GM23338 (cell line): ENCODE measurements at regions not wholly inside any gene's neighbourhood (a gene's known extent, or its start where the extent isn't known, plus 50 kb on each side); places are given as distances from the start of the nearest gene placed in this dataset.

Experiments
- ATAC-seq: fragments of 200-7000 bp; cut with Tn5 transposase; 3 replicates; pipeline ENCODE4 v1.9.1; 2020
- DNase-seq: peaks from one replicate; pipeline ENCODE4 v3.0.0-alpha.2; 2015; ENCODE audit warnings: low spot score
- H2AFZ ChIP-seq: fragments of 200-600 bp; sonication (generic); 2 replicates; pipeline ENCODE4 v1.8.0; 2016; ENCODE audit warnings: antibody characterized with exemption, mild to moderate bottlenecking, moderate library complexity
- H3F3A ChIP-seq: fragments of 200-600 bp; sonication (generic); replicated peaks from 2 replicates; pipeline ENCODE4 v1.8.0; 2017; ENCODE audit warnings: antibody characterized with exemption, mixed run types, low read depth
- H3K27ac ChIP-seq: fragments of 200-600 bp; sonication (generic); 2 replicates; pipeline ENCODE4 v1.6.1; 2016; ENCODE audit warnings: low read depth
- H3K27me3 ChIP-seq: fragments of 200-600 bp; sonication (generic); 2 replicates; pipeline ENCODE4 v1.8.0; 2016; ENCODE audit warnings: mild to moderate bottlenecking, mixed run types, moderate library complexity; ENCODE audit not compliant: insufficient read depth
- H3K36me3 ChIP-seq: fragments of 200-600 bp; sonication (generic); 2 replicates; pipeline ENCODE4 v1.8.0; 2016; ENCODE audit warnings: mild to moderate bottlenecking; ENCODE audit not compliant: insufficient read depth
- H3K4me1 ChIP-seq: fragments of 200-600 bp; sonication (generic); 2 replicates; pipeline ENCODE4 v1.8.0; 2016; ENCODE audit warnings: mild to moderate bottlenecking, moderate library complexity; ENCODE audit not compliant: insufficient read depth
- H3K4me2 ChIP-seq: fragments of 200-600 bp; sonication (generic); 2 replicates; pipeline ENCODE4 v1.7.1; 2017; ENCODE audit warnings: mixed run types
- H3K4me3 ChIP-seq: fragments of 200-600 bp; sonication (generic); 2 replicates; pipeline ENCODE4 v1.6.1; 2016; ENCODE audit warnings: mixed run types
- H3K79me2 ChIP-seq: fragments of 200-600 bp; sonication (generic); replicated peaks from 2 replicates; pipeline ENCODE4 v1.8.0; 2017; ENCODE audit warnings: mild to moderate bottlenecking; ENCODE audit not compliant: insufficient read depth
- H3K9me2 ChIP-seq: fragments of 200-600 bp; sonication (generic); 2 replicates; pipeline ENCODE4 v1.8.0; 2017; ENCODE audit not compliant: insufficient read depth
- H4K20me1 ChIP-seq: fragments of 200-600 bp; sonication (generic); replicated peaks from 2 replicates; pipeline ENCODE4 v1.8.0; 2017; ENCODE audit warnings: mild to moderate bottlenecking; ENCODE audit not compliant: insufficient read depth
- H3K27ac Mint-ChIP-seq: 2 replicates; pipeline ENCODE4 v1.8.0; 2020; ENCODE audit warnings: inconsistent platforms, mild to moderate bottlenecking, moderate library complexity, mixed read lengths
- H3K27me3 Mint-ChIP-seq: 3 replicates; pipeline ENCODE4 v1.8.0; 2022; ENCODE audit warnings: low read depth, mild to moderate bottlenecking, moderate library complexity, mixed read lengths, inconsistent platforms; ENCODE audit not compliant: insufficient read depth, poor library complexity
- H3K36me3 Mint-ChIP-seq: 3 replicates; pipeline ENCODE4 v1.8.0; 2021; ENCODE audit warnings: low read depth, mild to moderate bottlenecking, inconsistent platforms, moderate library complexity, mixed read lengths
- H3K4me1 Mint-ChIP-seq: 3 replicates; pipeline ENCODE4 v1.8.0; 2020; ENCODE audit warnings: mild to moderate bottlenecking, inconsistent platforms, mixed read lengths
- H3K4me3 Mint-ChIP-seq: 3 replicates; pipeline ENCODE4 v1.8.0; 2021; ENCODE audit warnings: moderate library complexity, mild to moderate bottlenecking, inconsistent platforms, mixed read lengths
- H3K9me3 Mint-ChIP-seq: 3 replicates; pipeline ENCODE4 v1.8.0; 2020; ENCODE audit warnings: moderate library complexity, mild to moderate bottlenecking, inconsistent platforms, mixed read lengths
- CREB1 ChIP-seq: fragments of 250-450 bp; sonication (Bioruptor Pico); IDR thresholded peaks from 2 replicates; pipeline ENCODE4 v1.5.0; 2020; ENCODE audit warnings: low read depth, mild to moderate bottlenecking, moderate library complexity
- EZH2 ChIP-seq: fragments of 200-600 bp; sonication (generic); IDR thresholded peaks from one replicate; pipeline ENCODE4 v1.8.0; 2017; ENCODE audit warnings: antibody characterized with exemption, mild to moderate bottlenecking, low read depth; ENCODE audit not compliant: unreplicated experiment
- EZH2phosphoT487 ChIP-seq: fragments of 200-600 bp; sonication (generic); IDR thresholded peaks from one replicate; pipeline ENCODE4 v1.8.1; 2018; ENCODE audit warnings: antibody characterized with exemption; ENCODE audit not compliant: unreplicated experiment
- NANOG ChIP-seq: IDR thresholded peaks from 2 replicates; pipeline ENCODE4 v1.6.1; 2016; ENCODE audit warnings: antibody characterized with exemption, borderline replicate concordance
- POLR2AphosphoS5 ChIP-seq: IDR thresholded peaks from 2 replicates; pipeline ENCODE4 v1.6.1; 2016; ENCODE audit warnings: antibody characterized with exemption, low read depth
- STAT1 ChIP-seq: IDR thresholded peaks from one replicate; pipeline ENCODE4 v1.6.1; 2016; ENCODE audit warnings: antibody characterized with exemption; ENCODE audit not compliant: unreplicated experiment
- ZNF114 ChIP-seq: fragments of 250-450 bp; sonication (Bioruptor Pico); IDR thresholded peaks from 2 replicates; pipeline ENCODE4 v1.5.0; 2020; ENCODE audit warnings: mild to moderate bottlenecking, moderate library complexity
- ZNF331 ChIP-seq: fragments of 250-450 bp; sonication (Bioruptor Pico); IDR thresholded peaks from 2 replicates; pipeline ENCODE4 v1.5.0; 2020; ENCODE audit warnings: low read depth, mild to moderate bottlenecking, moderate library complexity
- TF ChIP-seq, protein P1 (sequence below), 2 experiments: fragments of 200-600 bp in 1 of 2; sonication (generic) in 1 of 2; conservative IDR thresholded peaks; 2 replicates each; pipeline versions ENCODE4 v1.5.1 to v1.6.1; 2016 to 2017; ENCODE audit warnings: antibody characterized with exemption in 2 of 2, low read depth in 2 of 2, mild to moderate bottlenecking in 2 of 2, moderate library complexity in 1 of 2
- TF ChIP-seq, protein P2 (sequence below): fragments of 250-450 bp; sonication (Bioruptor Pico); IDR thresholded peaks from 2 replicates; pipeline ENCODE4 v1.5.0; 2020; ENCODE audit warnings: mild to moderate bottlenecking, moderate library complexity
- TF ChIP-seq, protein P3 (sequence below): IDR thresholded peaks from 2 replicates; pipeline ENCODE4 v1.6.1; 2016; ENCODE audit warnings: antibody characterized with exemption

DNA sequence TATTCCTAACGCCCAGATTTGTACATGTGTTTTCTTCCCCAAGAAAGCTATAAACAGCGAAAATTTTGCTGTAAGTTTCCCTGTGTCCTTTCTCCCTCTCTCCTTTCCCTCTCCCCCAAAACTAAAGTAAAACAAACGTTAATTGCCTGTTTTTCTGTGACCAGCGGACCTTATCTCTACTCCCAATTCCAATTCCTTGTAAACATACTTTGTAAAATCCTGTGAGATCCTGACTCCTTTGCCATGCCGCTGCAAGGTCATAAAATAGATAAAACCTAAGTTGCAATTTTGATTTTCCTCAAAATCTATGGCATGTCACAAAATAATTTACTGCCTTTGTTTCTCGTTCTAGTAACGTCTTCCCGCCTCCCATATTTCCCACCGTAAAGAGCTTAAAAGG is 217.6 kb downstream of the USP6NL start (continued):
- TF ChIP-seq, protein P1, sequence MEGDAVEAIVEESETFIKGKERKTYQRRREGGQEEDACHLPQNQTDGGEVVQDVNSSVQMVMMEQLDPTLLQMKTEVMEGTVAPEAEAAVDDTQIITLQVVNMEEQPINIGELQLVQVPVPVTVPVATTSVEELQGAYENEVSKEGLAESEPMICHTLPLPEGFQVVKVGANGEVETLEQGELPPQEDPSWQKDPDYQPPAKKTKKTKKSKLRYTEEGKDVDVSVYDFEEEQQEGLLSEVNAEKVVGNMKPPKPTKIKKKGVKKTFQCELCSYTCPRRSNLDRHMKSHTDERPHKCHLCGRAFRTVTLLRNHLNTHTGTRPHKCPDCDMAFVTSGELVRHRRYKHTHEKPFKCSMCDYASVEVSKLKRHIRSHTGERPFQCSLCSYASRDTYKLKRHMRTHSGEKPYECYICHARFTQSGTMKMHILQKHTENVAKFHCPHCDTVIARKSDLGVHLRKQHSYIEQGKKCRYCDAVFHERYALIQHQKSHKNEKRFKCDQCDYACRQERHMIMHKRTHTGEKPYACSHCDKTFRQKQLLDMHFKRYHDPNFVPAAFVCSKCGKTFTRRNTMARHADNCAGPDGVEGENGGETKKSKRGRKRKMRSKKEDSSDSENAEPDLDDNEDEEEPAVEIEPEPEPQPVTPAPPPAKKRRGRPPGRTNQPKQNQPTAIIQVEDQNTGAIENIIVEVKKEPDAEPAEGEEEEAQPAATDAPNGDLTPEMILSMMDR (conservative IDR thresholded peaks at IDR 0.05; ENCODE audit: low read depth in 2 of 2), result no peak

DNA sequence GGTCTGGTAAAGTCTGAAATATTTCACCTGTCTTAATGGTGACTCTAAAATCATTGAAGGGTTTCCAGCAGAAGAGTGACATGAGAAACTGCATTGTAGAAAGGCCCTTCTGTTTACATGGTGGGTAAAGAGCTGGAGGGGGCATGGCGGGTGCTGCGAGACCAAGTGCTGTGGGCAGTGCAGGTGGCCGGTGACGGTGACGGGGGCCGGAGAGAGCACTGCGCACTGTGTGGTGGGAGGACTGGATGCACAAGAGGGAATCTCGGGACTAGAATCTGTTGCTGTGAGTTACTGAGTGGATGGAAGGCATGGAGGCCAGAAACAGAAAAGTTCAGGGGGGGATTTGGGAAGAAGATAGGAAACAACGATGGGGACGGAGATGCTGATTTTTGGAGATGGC is 218.7 kb downstream of the USP6NL start:
- H3F3A ChIP-seq, result no peaks in the 10 kb centered on the region
- DNase-seq, result no peak

More for the DNA sequence above, 218.7 kb downstream of the USP6NL start:
- Histone ChIP-seq H2AFZ (no peak overlapping the region), H3K27me3 (no peaks in the 10 kb centered on the region), H3K36me3 (no peaks in the 10 kb centered on the region), H3K79me2 (no peaks in the 10 kb centered on the region), H3K4me1 (no peaks in the 10 kb centered on the region), H4K20me1 (no peaks in the 10 kb centered on the region), H3K4me3 (no peak overlapping the region), H3K9me2 (peaks cover 6% of the 10 kb centered on the region; the same call in 1 of the 2 replicates), H3K4me2 (no peak overlapping the region), H3K27ac (no peak overlapping the region)
- peaks cover 5% of the 10 kb centered on the region for H3K27me3 Mint-ChIP-seq
- TF ChIP-seq CREB1 (CRISPR knock-in tag) (no peak), ZNF114 (no peak), POLR2AphosphoS5 (no peak), NANOG (no peak), EZH2phosphoT487 (no peak), ZNF331 (no peak), EZH2 (no peak), STAT1 (no peak)
- TF ChIP-seq, protein P2, sequence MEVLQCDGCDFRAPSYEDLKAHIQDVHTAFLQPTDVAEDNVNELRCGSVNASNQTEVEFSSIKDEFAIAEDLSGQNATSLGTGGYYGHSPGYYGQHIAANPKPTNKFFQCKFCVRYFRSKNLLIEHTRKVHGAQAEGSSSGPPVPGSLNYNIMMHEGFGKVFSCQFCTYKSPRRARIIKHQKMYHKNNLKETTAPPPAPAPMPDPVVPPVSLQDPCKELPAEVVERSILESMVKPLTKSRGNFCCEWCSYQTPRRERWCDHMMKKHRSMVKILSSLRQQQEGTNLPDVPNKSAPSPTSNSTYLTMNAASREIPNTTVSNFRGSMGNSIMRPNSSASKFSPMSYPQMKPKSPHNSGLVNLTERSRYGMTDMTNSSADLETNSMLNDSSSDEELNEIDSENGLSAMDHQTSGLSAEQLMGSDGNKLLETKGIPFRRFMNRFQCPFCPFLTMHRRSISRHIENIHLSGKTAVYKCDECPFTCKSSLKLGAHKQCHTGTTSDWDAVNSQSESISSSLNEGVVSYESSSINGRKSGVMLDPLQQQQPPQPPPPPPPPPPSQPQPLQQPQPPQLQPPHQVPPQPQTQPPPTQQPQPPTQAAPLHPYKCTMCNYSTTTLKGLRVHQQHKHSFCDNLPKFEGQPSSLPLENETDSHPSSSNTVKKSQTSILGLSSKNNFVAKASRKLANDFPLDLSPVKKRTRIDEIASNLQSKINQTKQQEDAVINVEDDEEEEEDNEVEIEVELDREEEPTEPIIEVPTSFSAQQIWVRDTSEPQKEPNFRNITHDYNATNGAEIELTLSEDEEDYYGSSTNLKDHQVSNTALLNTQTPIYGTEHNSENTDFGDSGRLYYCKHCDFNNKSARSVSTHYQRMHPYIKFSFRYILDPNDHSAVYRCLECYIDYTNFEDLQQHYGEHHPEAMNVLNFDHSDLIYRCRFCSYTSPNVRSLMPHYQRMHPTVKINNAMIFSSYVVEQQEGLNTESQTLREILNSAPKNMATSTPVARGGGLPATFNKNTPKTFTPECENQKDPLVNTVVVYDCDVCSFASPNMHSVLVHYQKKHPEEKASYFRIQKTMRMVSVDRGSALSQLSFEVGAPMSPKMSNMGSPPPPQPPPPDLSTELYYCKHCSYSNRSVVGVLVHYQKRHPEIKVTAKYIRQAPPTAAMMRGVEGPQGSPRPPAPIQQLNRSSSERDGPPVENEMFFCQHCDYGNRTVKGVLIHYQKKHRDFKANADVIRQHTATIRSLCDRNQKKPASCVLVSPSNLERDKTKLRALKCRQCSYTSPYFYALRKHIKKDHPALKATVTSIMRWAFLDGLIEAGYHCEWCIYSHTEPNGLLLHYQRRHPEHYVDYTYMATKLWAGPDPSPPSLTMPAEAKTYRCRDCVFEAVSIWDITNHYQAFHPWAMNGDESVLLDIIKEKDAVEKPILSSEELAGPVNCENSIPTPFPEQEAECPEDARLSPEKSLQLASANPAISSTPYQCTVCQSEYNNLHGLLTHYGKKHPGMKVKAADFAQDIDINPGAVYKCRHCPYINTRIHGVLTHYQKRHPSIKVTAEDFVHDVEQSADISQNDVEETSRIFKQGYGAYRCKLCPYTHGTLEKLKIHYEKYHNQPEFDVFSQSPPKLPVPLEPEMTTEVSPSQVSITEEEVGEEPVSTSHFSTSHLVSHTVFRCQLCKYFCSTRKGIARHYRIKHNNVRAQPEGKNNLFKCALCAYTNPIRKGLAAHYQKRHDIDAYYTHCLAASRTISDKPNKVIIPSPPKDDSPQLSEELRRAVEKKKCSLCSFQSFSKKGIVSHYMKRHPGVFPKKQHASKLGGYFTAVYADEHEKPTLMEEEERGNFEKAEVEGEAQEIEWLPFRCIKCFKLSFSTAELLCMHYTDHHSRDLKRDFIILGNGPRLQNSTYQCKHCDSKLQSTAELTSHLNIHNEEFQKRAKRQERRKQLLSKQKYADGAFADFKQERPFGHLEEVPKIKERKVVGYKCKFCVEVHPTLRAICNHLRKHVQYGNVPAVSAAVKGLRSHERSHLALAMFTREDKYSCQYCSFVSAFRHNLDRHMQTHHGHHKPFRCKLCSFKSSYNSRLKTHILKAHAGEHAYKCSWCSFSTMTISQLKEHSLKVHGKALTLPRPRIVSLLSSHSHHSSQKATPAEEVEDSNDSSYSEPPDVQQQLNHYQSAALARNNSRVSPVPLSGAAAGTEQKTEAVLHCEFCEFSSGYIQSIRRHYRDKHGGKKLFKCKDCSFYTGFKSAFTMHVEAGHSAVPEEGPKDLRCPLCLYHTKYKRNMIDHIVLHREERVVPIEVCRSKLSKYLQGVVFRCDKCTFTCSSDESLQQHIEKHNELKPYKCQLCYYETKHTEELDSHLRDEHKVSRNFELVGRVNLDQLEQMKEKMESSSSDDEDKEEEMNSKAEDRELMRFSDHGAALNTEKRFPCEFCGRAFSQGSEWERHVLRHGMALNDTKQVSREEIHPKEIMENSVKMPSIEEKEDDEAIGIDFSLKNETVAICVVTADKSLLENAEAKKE (CRISPR knock-in tag), result no peak
- TF ChIP-seq, protein P3, sequence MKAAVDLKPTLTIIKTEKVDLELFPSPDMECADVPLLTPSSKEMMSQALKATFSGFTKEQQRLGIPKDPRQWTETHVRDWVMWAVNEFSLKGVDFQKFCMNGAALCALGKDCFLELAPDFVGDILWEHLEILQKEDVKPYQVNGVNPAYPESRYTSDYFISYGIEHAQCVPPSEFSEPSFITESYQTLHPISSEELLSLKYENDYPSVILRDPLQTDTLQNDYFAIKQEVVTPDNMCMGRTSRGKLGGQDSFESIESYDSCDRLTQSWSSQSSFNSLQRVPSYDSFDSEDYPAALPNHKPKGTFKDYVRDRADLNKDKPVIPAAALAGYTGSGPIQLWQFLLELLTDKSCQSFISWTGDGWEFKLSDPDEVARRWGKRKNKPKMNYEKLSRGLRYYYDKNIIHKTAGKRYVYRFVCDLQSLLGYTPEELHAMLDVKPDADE, result no peak
- TF ChIP-seq, protein P1 (conservative IDR thresholded peaks at IDR 0.05; ENCODE audit: low read depth in 2 of 2), result no peak
- H3K4me3 Mint-ChIP-seq, result no peak overlapping the region
- H3K9me3 Mint-ChIP-seq, result peaks cover 3% of the 10 kb centered on the region; the same call in 1 of the 3 replicates
- H3K36me3 Mint-ChIP-seq, result no peaks in the 10 kb centered on the region
- no peak overlapping the region for H3K27ac Mint-ChIP-seq
- H3K4me1 Mint-ChIP-seq, result no peaks in the 10 kb centered on the region; the same call in 2 of the 3 replicates
- ATAC-seq, result no peak
